HEK293T (cell line): ENCODE measurements at regions not wholly inside any gene's neighbourhood (a gene's known extent, or its start where the extent isn't known, plus 50 kb on each side); places are given as distances from the start of the nearest gene placed in this dataset.

ENCODE experiments used
- CTCF ChIA-PET: fragments of 350-600 bp; formaldehyde crosslinking; extraction: SDS; loops from one replicate; lab custom pipeline; 2021; ENCODE audit warnings: antibody characterized with exemption, inconsistent platforms; lab: Yijun Ruan, JAX
- POLR2A ChIA-PET: fragments of 350-600 bp; formaldehyde crosslinking; extraction: SDS; loops from one replicate; lab custom pipeline; 2020; ENCODE audit warnings: antibody characterized with exemption, inconsistent platforms; lab: Yijun Ruan, JAX
- DNase-seq: peaks from one replicate; pipeline ENCODE4 v3.0.0; 2012; ENCODE audit warnings: mixed read lengths; ENCODE audit errors: extremely low spot score
- ARNT ChIP-seq: fragments of 450-650 bp; IDR thresholded peaks from 2 replicates; pipeline ENCODE4 v1.6.1; 2017; ENCODE audit warnings: mild to moderate bottlenecking
- BHLHE40 ChIP-seq: fragments of 450-650 bp; IDR thresholded peaks from 2 replicates; pipeline ENCODE4 v1.6.1; 2016; ENCODE audit warnings: mild to moderate bottlenecking, moderate library complexity, borderline replicate concordance
- CTBP1 ChIP-seq: fragments of 450-650 bp; IDR thresholded peaks from 2 replicates; pipeline ENCODE4 v1.6.1; 2016; ENCODE audit warnings: borderline replicate concordance
- ELF4 ChIP-seq: fragments of 450-650 bp; IDR thresholded peaks from 2 replicates; pipeline ENCODE4 v1.6.1; 2017; ENCODE audit warnings: antibody characterized with exemption
- FOXA1 ChIP-seq: fragments of 450-650 bp; IDR thresholded peaks from 2 replicates; pipeline ENCODE4 v1.6.1; 2016; ENCODE audit warnings: mild to moderate bottlenecking
- FOXK2 ChIP-seq: fragments of 450-650 bp; IDR thresholded peaks from 2 replicates; pipeline ENCODE4 v1.6.1; 2016; ENCODE audit warnings: mild to moderate bottlenecking
- FOXM1 ChIP-seq: fragments of 450-650 bp; IDR thresholded peaks from 2 replicates; pipeline ENCODE4 v1.6.1; 2017; ENCODE audit warnings: mild to moderate bottlenecking, borderline replicate concordance
- HDGF ChIP-seq: fragments of 450-650 bp; IDR thresholded peaks from 2 replicates; pipeline ENCODE4 v1.6.1; 2017; ENCODE audit warnings: antibody characterized with exemption, borderline replicate concordance
- L3MBTL2 ChIP-seq: fragments of 450-650 bp; conservative IDR thresholded peaks from 2 replicates; pipeline ENCODE4 v1.6.1; 2016; ENCODE audit warnings: mild to moderate bottlenecking
- LEF1 ChIP-seq: fragments of 450-650 bp; IDR thresholded peaks from 2 replicates; pipeline ENCODE4 v1.6.1; 2017; ENCODE audit warnings: mild to moderate bottlenecking, borderline replicate concordance
- NFRKB ChIP-seq: fragments of 450-650 bp; IDR thresholded peaks from 2 replicates; pipeline ENCODE4 v1.6.1; 2016; ENCODE audit warnings: mild to moderate bottlenecking, moderate library complexity
- SP1 ChIP-seq: fragments of 450-650 bp; IDR thresholded peaks from 2 replicates; pipeline ENCODE4 v1.6.1; 2017
- SUZ12 ChIP-seq: fragments of 450-650 bp; IDR thresholded peaks from 2 replicates; pipeline ENCODE4 v1.6.1; 2016; ENCODE audit warnings: mild to moderate bottlenecking
- ZNF384 ChIP-seq: fragments of 450-650 bp; IDR thresholded peaks from 2 replicates; pipeline ENCODE4 v1.6.1; 2016
- TF ChIP-seq, protein P1 (sequence below): fragments of 450-650 bp; IDR thresholded peaks from 2 replicates; pipeline ENCODE4 v1.6.1; 2016

DNA sequence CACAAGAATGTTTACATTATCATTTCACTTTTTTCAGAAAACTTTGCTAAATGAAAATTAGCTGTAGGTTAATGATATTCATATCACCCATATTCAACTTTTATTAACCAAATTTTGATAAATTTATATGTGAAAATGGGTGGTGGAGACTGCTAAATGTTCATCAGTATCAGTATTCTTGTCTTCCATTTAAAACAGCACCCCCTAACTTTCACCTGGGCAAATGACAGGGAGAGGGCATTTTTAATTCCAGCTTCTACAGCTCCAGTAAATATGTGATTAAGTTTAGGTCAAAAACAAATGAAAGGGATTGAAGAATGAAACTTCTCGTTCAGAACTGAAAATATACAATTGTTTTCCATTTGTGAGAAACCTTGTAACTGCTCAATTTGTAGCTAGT is 722.2 kb downstream of the KCNT2 start:
- TF ChIP-seq FOXM1 (no peak), NFRKB (no peak), BHLHE40 (no peak), SUZ12 (no peak), L3MBTL2 (no peak), LEF1 (no peak), ARNT (no peak), FOXK2 (no peak), ELF4 (no peak), CTBP1 (no peak), HDGF (no peak), ZNF384 (no peak)
- TF ChIP-seq, protein P1, sequence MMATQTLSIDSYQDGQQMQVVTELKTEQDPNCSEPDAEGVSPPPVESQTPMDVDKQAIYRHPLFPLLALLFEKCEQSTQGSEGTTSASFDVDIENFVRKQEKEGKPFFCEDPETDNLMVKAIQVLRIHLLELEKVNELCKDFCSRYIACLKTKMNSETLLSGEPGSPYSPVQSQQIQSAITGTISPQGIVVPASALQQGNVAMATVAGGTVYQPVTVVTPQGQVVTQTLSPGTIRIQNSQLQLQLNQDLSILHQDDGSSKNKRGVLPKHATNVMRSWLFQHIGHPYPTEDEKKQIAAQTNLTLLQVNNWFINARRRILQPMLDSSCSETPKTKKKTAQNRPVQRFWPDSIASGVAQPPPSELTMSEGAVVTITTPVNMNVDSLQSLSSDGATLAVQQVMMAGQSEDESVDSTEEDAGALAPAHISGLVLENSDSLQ = no peak
- ChIA-PET POLR2A (no interaction called here), CTCF (interaction anchor here (0.6 to 0.9 kb wide), 2 partner anchors 14 to 330 kb away, joined by 3 read pairs; no protein-coding TSS in a partner anchor)
- no peak for DNase-seq

DNA sequence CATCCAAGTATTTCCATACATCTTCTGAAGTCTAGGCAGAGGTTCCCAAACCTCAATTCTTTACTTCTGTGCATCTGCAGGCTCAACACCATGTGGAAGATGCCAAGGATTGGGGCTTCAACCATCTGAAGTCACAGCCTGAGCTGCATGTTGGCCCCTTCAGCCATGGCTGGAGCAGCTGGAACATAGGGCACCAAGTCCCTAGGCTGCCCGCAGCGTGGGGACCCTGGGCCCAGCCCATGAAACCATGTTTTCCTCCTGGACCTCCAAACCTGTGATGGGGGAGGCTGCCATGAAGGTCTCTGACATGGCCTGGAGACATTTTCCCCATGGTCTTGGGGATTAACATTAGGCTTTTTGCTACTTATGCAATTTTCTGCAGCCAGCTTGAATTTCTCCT is 729.8 kb downstream of the KCNT2 start:
- no peak for TF ChIP-seq ARNT
- TF ChIP-seq FOXM1 = no peak
- TF ChIP-seq BHLHE40 = no peak
- TF ChIP-seq NFRKB = no peak
- TF ChIP-seq LEF1 = no peak
- CTCF ChIA-PET = no interaction called here
- POLR2A ChIA-PET = no interaction called here
- DNase-seq = no peak

DNA sequence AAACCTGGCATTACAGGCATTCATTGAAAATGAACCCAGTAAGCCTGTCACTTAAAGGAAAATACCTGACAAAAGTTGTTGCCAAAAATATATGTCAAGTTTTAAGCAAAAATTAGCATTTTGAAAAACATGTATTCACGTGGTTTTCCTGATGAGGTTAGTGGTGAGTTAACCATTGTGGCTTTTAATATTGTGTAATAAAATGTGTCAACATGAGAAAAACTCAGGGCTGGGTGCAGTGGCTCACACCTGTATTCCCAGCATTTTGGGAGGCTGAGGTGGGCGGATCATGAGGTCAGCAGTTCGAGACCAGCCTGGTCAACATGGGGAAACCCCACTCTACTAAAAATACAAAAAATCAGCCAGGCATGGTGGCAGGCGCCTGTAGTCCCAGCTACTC is 731.4 kb downstream of the KCNT2 start:
- POLR2A ChIA-PET = no interaction called here
- TF ChIP-seq, protein P1 = no peak
- no peak for TF ChIP-seq ARNT
- TF ChIP-seq HDGF = no peak
- TF ChIP-seq NFRKB = no peak
- no peak for TF ChIP-seq SP1
- no peak for TF ChIP-seq FOXM1
- no peak for TF ChIP-seq FOXK2
- TF ChIP-seq LEF1 = no peak
- TF ChIP-seq BHLHE40 = no peak
- no peak for TF ChIP-seq ZNF384
- no peak for DNase-seq
- CTCF ChIA-PET = no interaction called here

DNA sequence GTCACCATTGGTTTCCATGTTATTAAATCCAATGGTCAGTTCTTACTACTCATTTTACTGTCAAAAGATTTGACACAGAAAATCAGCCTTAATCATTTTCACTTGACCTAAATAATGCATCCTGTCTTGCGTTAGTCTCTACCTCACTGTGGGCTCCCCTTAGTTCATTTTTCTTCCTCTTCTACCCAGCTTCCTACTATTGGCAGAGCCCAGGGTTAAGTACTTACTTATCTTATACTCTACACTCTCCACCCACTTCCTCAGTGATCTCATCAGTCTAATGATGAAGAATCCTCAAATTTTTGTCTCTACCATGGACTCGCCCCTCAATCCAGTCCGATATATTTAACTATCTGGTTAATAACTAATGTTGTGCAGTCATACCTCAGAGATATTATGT is 735.9 kb downstream of the KCNT2 start:
- no peak for DNase-seq
- ChIA-PET CTCF (no interaction called here), POLR2A (no interaction called here)
- no peak for TF ChIP-seq L3MBTL2
- no peak for TF ChIP-seq ELF4
- TF ChIP-seq LEF1 = no peak
- no peak for TF ChIP-seq SP1
- TF ChIP-seq SUZ12 = no peak
- TF ChIP-seq FOXK2 = no peak
- no peak for TF ChIP-seq NFRKB
- TF ChIP-seq FOXA1 = no peak
- TF ChIP-seq BHLHE40 = no peak
- TF ChIP-seq HDGF = no peak
- no peak for TF ChIP-seq ZNF384
- TF ChIP-seq CTBP1 = no peak
- TF ChIP-seq ARNT = no peak

DNA sequence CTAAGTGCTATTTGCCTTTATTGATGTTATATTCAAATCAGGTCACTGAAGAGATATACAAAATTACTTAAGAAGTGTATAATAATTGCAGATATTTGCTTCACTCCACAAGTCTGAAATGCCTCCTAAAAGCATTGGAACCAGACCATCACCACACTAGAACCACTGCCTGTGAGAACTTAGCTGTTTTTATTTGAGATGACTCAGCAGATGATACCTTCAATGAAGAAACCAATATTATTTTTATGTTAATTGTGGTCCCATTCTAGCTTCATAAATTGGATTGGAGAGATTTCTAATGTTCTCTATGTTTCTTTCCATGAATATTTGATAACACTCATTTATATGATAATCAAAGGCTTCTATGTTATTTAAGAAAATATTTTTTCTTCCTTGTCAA is 740.6 kb downstream of the KCNT2 start:
- DNase-seq = no peak
- POLR2A ChIA-PET = no interaction called here
- no peak for TF ChIP-seq L3MBTL2
- no peak for TF ChIP-seq SP1
- no peak for TF ChIP-seq SUZ12
- TF ChIP-seq CTBP1 = no peak
- TF ChIP-seq, protein P1 = no peak
- TF ChIP-seq FOXM1 = no peak
- TF ChIP-seq FOXK2 = no peak
- CTCF ChIA-PET = no interaction called here

DNA sequence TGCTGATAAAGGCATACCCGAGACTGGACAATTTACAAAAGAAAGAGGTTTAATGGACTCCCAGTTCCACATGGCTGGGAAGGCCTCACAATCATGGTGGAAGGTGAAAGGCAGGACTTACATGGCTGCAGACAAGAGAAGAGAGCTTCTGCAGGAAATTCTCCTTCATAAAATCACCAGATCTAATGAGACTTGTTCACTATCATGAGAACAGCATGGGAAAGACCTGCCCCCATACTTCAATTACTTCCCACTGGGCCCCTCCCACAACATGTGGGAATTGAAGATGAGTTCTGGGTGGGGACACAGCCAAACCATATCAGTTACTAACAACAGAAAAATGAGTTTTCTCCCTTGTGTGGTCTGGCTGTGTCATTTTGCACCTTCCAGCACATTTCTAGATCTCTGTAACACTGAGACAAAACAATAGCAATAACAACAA is 741.4 kb downstream of the KCNT2 start:
- ChIA-PET POLR2A (no interaction called here), CTCF (no interaction called here)
- DNase-seq = no peak
- TF ChIP-seq FOXK2 = no peak
- TF ChIP-seq ARNT = no peak
- no peak for TF ChIP-seq FOXA1
- TF ChIP-seq CTBP1 = no peak

DNA sequence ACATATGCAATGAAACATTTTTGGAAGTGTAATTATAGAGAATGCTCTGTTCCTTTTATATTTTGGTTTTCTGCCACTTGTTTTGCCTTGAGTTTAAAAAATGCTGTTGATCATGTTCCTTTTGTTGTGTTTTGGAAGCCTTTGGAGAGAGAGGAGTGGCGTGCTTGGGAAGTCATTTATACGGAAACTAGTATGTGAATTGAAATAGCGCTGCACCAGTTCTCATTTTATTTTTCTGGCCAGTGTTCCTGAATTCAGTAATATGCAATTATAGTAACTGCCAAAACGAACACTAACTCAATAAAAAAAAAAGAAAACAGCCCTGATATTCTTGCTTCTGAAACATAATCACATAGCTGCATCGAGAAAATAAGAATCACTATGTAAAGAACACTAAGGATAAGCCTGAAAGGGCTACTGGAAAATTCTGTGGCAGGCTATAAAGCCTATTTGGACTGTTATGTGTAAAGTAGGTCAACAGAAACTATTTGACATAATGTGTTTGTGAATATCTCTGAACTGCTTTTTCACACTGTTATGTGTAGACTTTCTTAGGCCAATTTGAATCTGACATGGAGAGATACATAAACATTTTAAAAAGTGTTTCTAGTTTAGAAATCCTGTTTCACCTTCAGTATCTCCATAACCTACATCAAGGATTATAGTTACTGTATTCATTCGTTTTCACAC is 742.0 kb downstream of the KCNT2 start:
- CTCF ChIA-PET = no interaction called here
- DNase-seq = no peak
- POLR2A ChIA-PET = no interaction called here
- no peak for TF ChIP-seq FOXM1
